Prostate gland (tissue), 2 donors: ENCODE measurements at regions not wholly inside any gene's neighbourhood (a gene's known extent, or its start where the extent isn't known, plus 50 kb on each side); places are given as distances from the start of the nearest gene placed in this dataset.

Experiments
- CTCF ChIP-seq, 4 experiments: fragments of 200-600 bp in 2 of 4; fragments of 450-650 bp in 2 of 4; sonication (generic) in 2 of 4; IDR thresholded peaks; 1 replicate in 3 of 4; 2 replicates in 1 of 4; pipeline ENCODE4 v1.5.1; 2016 to 2019; ENCODE audit warnings: antibody characterized with exemption in 4 of 4, mild to moderate bottlenecking in 2 of 4, moderate library complexity in 2 of 4
- POLR2AphosphoS5 ChIP-seq: sonication (generic); formaldehyde crosslinking; IDR thresholded peaks from one replicate; pipeline ENCODE4 v1.6.1; 2017; ENCODE audit warnings: antibody characterized with exemption

- no peak for TF ChIP-seq POLR2AphosphoS5
- TF ChIP-seq CTCF (IDR thresholded peaks at IDR 0.05): no peak
These were observed 209.2 kb upstream of the SYT4 start for GRCh38 chr18:43486462-43486861.
